HG03045 (cell line): ENCODE measurements at regions not wholly inside any gene's neighbourhood (a gene's known extent, or its start where the extent isn't known, plus 50 kb on each side); places are given as distances from the start of the nearest gene placed in this dataset.

ENCODE experiments used
- ATAC-seq: cut with Tn5 transposase; IDR thresholded peaks from one replicate; pipeline ENCODE4 v1.9.1; 2021; ENCODE audit warnings: mild to moderate bottlenecking, moderate library complexity; ENCODE audit not compliant: unreplicated experiment

DNA sequence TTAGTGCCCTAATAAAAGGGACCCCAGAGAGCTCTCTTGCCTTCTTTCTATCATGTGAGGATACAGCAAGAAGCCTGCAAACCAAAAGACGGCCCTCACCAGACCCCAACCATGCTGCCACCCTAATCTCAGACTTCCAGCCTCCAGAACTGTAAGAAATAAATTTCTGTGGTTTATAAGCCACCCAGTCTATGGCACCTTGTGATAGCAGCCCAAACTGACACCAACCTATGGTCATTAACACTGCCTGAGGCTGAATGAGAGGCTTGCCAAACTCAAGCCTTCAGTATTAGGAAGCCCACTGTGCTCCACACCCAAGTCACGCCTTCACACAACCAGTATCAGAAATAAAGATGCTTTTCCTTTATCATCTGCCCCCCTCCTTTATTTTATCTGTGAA is 127.3 kb upstream of the KLF3 start:
- ATAC-seq: no peak

DNA sequence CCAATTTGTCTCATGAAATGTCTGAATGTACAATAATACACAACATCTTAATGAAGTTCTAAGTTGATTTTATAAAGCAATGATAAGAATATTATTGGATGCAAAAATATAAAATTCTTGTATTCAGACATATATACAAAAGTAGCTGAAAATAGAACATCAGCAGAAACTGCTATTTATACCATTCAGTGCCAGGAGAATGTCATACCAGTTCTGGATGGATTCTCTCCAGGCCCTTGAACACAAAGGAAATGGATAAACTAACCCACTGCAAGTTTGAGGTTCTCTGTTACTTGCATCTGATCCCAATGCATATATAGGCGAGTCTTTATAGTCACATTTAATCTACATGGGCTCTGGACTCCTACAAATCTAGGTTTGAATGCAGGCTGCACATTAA is 126.3 kb upstream of the KLF3 start:
- no peak for ATAC-seq

DNA sequence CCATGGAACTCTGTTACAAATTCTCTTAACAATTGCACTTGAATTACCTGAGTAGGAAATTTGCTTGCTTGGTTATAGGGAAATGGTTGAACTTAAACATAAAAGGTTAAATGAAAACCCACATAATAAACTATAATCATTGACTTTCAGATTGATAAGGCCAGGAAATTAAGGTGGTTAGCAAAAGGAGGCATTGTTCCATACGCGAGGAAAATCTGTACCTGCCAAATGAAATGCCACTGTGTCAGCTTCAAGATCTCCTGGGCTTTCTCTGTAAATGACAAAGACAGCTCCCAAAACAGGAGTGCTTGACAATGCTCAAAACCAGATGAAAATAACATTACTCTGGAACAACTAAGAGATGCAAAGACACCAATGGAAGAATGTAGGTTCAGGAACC is 125.5 kb upstream of the KLF3 start:
- no peak for ATAC-seq

DNA sequence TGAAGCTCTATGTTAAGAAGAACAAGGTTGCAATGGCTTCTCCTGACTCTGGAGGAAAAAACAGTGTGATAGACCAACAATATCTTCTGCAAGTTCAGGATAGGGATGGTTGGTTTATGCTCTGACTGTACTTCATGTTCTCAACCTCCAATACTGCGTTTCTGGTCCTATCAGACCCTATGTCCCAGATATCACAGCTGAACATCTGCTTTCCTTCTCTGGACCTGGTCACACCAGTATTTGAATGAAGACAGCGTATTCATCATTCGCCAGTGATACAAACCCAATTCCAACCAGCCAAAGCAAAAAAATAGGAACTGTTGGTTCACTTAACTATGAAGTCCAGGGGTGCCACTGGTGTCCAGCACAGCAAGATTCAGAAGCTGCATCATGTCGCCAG is 124.5 kb upstream of the KLF3 start:
- no peak for ATAC-seq

DNA sequence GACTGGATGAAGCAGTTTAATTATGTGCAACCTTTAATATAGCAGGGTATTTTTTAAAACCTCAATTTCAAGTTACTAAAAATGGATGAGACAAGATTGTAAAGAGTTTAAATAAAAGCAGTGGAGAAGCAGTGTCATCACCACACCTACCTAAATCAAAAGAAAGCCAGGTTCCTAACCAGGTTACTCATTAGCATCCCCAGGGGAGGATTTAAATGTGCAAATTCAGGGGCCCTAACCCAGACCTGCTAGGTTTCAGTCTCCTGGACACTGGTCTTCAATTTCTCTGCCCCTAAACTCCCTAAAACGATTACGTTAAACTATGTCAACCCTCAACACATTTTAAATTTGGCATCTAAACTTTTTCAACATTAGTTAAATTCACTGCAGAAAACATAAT is 116.9 kb upstream of the KLF3 start:
- no peak for ATAC-seq

DNA sequence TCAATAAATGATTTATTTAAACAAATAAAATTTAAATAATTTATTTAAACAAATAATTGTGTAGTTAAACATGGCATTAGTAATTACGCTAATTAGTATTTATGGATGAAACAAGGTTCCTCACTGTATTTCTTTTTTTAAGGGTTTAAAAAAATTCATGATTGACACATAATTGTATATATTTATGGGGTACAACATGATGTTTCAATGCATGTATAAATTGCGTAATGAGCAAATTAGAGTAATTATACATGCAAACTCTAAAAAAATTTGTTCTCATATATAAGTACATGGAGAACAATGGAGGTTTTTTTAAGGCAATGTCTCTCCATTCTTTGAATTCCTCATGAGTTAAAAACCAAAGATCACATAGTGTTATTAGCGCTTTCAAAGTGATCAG is 115.7 kb upstream of the KLF3 start:
- no peak for ATAC-seq

DNA sequence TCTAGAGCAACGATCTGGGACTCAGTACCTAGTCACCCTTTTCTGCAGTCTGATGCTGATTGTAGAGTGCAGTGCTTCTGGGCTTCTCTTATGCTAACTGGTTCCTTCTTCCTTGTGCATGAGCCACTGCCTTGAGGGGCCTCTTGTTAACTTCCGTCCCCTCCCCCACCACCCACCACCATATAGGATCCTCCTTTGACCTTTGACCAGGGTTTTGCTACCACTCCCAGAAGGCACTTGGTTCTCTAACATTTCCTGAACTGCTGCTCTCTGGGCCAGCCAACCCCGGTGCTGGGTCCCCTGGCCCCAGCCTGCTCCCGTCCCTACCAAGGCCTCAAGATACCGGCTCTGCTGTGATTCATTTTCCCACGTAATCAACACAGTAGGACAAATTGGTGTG is 104.6 kb upstream of the KLF3 start:
- ATAC-seq: no peak

DNA sequence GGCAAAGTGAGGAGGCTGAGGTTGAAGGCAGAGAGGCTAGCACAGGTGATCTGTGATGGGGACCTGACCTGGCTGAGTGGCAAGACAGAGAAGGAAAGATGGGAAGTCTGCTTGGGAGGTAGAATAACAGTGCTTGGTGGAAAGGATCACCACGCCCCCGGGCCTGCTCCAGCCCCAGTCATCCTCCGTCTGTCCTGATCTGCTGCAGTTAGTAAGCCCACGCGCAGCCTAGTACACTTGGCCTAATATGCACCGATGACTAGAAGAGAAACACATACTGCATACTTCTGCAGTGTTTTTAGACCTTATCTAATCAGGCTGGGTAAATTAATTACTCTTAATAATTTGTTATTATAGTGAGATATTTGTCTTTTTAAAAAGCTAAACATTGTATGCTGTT is 103.7 kb upstream of the KLF3 start:
- ATAC-seq: no peak

DNA sequence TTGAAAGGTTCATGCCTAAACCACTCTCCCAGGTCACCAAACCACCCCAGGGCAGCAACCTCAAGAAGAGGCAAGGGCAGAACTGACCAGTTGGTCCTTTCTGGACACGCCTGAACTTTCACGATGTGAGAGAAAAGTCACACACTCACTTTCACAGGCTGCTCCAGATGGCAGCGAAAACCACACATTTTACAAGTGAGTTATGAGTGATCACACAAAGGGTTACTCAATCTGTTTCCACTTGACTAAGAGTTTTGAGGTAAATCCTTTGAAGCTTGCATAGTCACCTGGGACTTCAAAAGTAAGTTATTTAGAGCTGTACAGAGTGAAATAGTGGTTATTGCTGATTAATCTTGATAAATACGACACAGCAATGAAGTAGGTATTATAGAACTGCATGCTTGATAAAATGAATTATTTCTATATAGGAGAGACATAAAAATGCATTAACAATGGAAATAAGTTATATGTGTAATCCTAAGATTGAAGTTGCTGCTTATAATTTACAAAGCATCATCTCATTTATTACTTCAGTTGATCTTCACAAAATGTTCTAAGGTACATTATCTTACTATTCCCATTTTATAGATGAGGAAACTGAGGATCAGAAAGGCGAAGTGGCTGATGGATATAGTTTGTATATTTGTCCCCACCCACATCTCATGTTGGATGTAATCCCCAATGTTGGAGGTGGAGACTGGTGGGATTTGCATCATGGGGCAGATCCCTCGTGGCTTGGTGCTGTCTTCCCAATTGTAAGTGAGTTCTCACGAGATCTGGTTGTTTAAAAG is 103.0 kb upstream of the KLF3 start:
- peak; percentile 87 for ATAC-seq

DNA sequence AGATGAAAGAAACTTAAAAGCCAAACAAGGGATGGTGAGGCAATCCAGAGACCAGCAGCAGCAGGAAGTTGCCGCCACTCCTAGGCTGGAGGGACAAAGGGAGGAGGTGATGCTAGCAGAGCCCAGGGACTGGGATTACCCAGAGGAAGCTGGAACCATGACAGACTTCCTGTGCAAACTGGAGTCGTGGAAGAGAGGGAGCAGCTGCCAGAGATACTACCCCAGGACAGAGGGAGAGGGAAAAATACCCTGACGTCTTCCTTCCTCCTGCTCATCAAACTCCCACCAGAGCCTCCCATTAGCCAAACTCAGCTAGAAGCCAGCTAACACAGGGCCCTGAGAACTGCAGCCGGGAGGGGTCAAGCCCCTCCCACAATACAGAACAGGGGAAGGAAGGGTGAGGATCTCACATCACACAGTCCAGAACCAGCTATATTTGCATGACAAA is 101.2 kb upstream of the KLF3 start:
- no peak for ATAC-seq

DNA sequence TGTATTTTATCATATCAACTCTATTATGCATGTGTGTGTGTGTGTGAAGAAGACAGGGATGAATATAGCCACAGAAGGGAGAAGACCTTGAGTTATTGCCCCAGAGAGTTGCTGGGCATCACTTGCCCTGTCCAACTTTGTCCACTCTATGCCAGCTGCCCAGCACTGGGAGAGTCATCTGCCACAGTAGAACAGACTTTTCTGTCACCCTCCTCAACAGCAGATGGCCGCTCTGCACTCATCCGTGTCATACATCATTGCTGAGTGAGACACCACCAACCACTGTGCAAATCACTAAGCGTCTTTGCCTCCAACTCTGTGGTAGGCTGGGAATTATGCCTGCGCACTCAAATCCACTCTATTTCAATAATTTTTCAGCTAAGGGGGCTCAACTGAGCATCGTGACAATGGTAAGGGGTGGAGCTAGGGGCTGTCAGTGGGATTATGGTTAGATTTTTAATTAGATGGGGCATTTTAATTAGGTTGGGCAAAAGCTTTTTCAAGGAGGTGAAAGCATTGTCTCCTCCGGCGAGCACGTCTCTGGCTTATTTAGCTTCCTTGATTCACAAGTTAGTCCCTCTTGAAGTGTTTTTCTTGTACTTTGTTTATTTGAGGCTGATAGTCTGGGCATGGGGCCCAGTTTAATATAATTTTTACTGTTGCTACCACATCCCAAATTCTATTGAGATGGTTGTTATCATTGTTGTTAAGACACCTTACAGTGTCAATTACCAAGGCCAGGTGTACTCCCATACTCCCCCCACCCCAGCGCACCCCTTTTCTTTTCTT is 100.1 kb upstream of the KLF3 start:
- ATAC-seq: no peak

DNA sequence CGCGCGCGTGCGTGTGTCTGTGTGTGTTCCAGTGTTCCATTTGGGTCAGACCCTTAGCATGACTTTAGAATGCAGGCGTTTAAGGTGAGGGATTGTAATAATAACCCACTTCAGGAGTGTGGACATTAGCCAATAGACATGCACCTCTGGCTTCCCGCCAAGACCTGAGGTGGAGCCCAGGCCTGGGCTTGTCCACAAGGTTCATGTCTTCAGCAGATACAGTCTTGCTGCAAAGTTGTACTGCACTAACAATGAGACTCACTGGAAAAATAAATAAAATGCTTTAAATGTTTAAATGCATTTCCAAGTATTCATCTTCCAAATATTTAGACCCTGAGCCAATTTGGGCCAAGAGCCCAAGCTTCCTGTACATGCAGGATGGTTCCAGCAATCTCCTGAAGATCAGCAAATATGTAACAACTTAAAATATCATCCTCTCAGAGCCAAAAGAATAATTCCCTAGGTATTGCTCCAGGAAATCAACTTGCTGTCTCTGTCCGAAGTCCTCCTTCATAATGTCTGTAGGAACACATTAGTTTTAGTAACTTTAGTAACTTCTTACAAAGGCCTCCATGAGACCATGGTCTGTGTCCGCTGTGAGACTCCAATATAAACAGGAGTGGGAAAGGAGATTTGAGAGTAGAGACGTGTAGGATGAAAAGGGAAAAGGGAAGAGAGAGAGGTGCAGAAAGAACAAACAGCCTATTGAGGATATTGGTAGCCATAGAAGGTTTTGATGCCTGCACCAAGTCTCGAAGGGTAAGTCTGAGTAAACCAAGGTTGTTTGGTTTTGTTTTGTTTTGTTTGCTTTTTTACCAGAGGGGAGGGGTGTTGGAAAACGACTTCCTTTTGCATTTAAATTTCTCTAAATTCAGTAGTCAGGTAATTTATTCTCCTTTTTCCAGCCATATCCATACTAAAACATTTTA is 98.5 kb upstream of the KLF3 start:
- ATAC-seq: no peak

DNA sequence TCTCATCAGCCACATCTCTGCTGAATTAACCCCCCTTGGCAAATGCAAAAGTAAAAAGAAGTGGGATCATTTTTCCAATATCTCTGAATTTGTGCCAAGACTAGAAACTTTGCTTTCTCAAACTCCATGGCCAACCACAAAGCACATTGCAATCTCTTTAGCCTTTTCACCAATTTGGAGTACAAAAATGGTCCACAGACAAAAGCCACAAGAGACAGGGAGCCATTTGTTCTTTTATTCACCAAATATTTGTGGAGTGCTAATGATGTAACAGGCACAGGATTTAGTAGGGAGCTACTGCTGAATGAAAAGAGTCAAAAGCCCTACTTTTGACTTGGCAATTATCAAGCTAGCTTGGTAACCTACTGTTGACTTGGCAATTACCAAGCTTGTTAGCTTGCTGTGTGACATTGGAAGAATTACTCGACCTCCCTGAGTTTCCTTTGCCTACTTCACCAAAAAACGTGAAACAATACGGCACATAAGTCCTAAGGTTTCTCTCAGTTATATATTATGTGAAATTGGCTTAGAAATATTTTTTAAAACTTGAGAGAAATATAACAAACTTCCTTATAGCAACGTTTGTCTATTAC is 97.1 kb upstream of the KLF3 start:
- ATAC-seq: no peak

DNA sequence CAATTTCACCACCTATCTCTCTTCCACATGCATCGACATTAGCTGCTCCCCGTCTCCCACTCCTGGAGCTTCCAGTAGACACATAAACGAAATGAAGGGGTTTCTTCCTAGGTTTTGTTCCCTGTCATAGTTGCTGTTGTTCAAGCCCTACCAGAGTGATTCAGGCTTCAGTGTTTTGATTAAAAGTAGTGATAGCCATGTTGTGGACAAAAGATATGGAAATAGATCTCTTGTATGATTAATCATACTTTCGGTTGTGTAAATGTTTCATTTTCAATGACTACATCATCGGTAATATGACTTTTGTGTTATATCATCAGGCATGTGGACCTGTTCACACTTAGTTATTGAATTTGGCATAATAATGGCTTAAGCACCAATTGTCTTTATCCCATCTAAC is 96.5 kb upstream of the KLF3 start:
- ATAC-seq: no peak

DNA sequence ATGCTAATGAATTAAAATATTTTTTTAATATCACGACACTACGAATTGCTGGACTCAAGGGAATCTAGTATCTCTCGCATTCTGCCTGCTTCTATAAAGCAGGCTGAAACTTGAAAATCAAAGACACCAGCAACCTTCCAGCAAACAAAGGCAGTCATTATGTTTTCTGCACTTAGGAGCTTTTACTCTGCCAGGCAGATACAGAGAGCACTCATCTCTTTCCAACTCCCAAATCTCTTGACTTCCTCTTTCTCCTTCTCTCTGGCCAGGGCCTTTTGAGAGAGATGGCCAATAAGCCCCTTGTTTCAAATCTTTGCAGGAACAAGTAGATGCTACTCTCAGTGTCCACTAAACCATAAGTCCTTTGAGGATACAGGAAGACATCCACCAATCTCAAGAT is 95.2 kb upstream of the KLF3 start:
- no peak for ATAC-seq

DNA sequence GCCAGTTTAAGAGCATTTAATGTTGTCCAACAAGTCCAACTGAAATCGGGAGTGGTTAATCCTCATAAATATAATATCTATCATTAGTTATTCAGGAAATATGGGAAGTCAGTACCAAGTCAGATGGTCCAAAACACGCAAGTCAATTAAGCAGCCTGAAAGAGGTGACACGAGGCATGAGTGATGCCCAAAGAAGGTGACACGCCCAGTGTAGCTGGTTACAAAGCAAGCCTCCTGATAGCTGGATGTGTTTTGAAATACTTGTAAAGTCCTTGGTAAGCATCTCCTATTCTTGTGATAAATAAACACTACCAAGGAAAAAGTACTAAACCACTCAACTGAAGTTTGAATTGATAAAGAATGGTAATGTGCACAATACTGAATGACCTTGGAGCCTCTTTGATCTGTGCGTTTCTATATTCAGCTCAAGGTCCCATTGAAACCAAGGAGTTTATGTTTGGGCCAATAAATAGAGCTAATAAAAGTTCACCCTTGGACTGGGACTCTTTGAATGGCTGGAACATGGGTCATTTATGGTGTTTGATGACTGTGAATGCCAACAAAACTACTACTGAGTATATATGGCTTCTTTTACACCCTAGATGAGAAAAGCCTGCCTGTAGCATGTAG is 93.2 kb upstream of the KLF3 start:
- no peak for ATAC-seq

DNA sequence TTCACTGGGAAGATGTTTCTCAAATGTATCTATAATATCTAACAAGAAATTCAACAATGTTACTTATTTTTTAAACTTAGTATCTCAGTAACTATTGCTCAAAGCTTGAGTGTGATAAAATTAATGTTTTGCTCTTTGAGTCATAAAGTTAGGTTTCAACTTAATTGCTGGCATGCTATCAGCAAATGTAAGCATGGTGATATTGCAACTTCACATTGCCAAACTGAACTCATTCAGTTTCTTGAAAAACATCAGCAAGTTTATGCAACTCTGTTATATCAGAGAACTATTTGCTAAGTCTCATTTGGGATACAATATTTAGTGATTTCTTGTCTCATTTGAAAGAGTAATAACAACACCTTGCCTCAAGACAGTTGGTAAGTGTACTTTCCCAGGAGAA is 91.2 kb upstream of the KLF3 start:
- no peak for ATAC-seq

DNA sequence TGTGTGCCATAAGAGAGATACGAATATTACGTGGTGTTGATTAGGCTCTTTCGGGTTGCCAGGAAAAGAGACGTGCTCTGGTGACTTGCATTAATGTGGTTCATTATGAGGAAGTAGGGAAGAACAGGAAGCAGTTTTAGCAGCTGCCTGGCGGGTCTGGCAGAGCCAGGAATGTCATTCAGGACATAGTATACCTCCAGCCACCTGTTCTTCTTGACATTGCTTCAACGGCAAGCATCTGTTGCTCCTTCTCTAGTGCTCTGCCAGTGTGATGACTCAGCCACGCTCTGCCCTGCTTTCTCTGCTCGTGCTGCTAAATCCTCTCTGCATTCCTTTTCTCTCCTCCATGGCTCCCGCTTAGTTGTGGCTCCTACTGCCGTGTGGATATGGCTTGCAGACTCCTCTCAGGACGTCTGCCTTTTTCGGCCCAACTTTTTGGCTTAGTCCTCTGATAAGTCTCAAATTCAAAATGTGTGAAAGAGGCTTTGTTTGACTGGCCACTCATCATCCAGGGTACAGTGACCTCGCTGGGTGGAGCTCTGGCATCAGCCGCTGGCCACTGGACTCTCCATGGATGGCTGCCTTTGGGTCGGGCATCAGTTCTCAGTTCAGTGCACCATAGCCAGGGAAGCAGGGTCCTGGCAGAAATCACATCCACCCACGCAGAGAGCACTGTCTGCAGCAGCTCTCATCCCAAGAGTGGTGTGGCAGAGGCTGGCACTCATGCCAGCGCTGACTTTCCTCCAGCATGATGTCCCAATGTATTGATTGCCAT is 89.3 kb upstream of the KLF3 start:
- no peak for ATAC-seq

DNA sequence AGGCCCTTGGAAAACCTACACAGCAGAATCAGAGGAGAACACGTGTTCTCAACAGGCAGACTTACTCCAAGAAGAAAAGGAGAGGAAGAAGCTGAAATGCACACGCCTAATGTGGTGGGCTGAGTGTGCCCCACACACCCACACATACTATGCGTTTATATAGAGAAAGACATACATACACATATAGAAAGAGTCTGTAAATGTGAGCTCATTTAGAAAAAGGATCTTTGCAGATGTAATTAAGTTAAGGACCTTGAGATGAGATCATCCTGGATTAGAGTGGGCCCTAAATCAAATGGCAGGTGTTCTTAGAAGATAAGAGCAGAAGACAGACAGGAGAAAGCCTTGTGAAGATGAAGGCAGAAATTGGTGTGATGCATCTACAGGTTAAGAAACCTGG is 87.2 kb upstream of the KLF3 start:
- no peak for ATAC-seq

DNA sequence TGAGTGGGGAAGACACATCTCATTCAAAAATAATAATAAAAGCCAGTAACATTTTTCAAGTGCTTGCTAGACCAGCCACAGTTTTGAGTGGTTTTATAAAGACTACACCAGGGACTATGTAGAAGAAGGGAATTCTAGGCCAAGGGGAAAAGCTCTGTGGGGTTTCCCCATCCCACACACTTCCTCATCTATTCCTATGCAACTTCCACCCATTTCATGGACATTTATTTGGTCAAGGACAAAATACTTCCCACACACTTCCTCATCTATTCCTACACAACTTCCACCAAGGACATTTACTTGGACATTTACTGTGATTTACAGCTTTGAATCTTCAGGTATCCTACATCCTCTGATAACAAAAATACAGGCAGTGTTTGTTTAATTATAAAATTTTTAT is 86.5 kb upstream of the KLF3 start:
- no peak for ATAC-seq
